Activated naive CD4-positive, alpha-beta T cell (primary cell): ENCODE measurements at regions not wholly inside any gene's neighbourhood (a gene's known extent, or its start where the extent isn't known, plus 50 kb on each side); places are given as distances from the start of the nearest gene placed in this dataset.
"Not testable (repeated sequence)": the region's sequence is repeated elsewhere in the genome, so short reads cannot be mapped to it uniquely, and the experiment has no call there.

Source experiments
- DNase-seq, 4 experiments: peaks; one replicate each; lab custom pipeline; 2025; lab: John Stamatoyannopoulos, UW

GRCh38 chr20:4358552-4358951, 109.5 kb upstream of the ADRA1D start:
- no peak for DNase-seq

GRCh38 chr20:4352348-4352747, 103.3 kb upstream of the ADRA1D start:
- DNase-seq: no peak

GRCh38 chr20:4350096-4350495, 101.0 kb upstream of the ADRA1D start:
- DNase-seq: no peak

GRCh38 chr20:4344670-4345069, 95.6 kb upstream of the ADRA1D start:
- no peak for DNase-seq

GRCh38 chr20:4342609-4343008, 93.5 kb upstream of the ADRA1D start:
- no peak for DNase-seq

- DNase-seq: no peak
These were observed 92.9 kb upstream of the ADRA1D start for GRCh38 chr20:4341804-4342485.

GRCh38 chr20:4335722-4336121, 86.6 kb upstream of the ADRA1D start:
- DNase-seq: no peak

- no peak for DNase-seq
These were observed 83.2 kb upstream of the ADRA1D start for GRCh38 chr20:4332121-4332860.

GRCh38 chr20:4330011-4330410, 80.9 kb upstream of the ADRA1D start:
- DNase-seq: no peak

- DNase-seq: no peak
These were observed 80.1 kb upstream of the ADRA1D start for GRCh38 chr20:4329232-4329631.

GRCh38 chr20:4328541-4328940, 79.5 kb upstream of the ADRA1D start:
- DNase-seq: no peak

GRCh38 chr20:4327956-4328355, 78.9 kb upstream of the ADRA1D start:
- no peak for DNase-seq

GRCh38 chr20:4326195-4327065, 77.3 kb upstream of the ADRA1D start:
- DNase-seq: no peak

- DNase-seq: no peak
These were observed 76.6 kb upstream of the ADRA1D start for GRCh38 chr20:4325548-4326187.

GRCh38 chr20:4324611-4325243, 75.6 kb upstream of the ADRA1D start:
- DNase-seq: no peak

GRCh38 chr20:4322499-4322898, 73.4 kb upstream of the ADRA1D start:
- DNase-seq: no peak

GRCh38 chr20:4320291-4320690, 71.2 kb upstream of the ADRA1D start:
- DNase-seq: no peak

- DNase-seq: no peak
These were observed 69.8 kb upstream of the ADRA1D start for GRCh38 chr20:4318891-4319290.

GRCh38 chr20:4310616-4311015, 61.5 kb upstream of the ADRA1D start:
- DNase-seq: not testable (repeated sequence)

- DNase-seq: no peak
These were observed 57.1 kb upstream of the ADRA1D start for GRCh38 chr20:4306206-4306605.

- no peak for DNase-seq
These were observed 56.0 kb upstream of the ADRA1D start for GRCh38 chr20:4305091-4305490.

GRCh38 chr20:4304601-4305000, 55.5 kb upstream of the ADRA1D start:
- DNase-seq: no peak
